ENCODE measurements at regions not wholly inside any gene's neighbourhood (a gene's known extent, or its start where the extent isn't known, plus 50 kb on each side); places are given as distances from the start of the nearest gene placed in this dataset.

GRCh38 chr11:80758787-80759186 lies 1318.0 kb upstream of the TENM4 start:
- Mint-ChIP-seq H3K9me3 (no peaks in the 10 kb centered on the region), H3K36me3 (ENCODE audit: low read depth) (no peaks in the 10 kb centered on the region), H3K27ac (no peak overlapping the region), H3K4me1 (no peaks in the 10 kb centered on the region), H3K27me3 (ENCODE audit: low read depth, poor library complexity) (peaks cover 4% of the 10 kb centered on the region), H3K4me3 (no peak overlapping the region)
- TF ChIP-seq CTCF (IDR thresholded peaks at IDR 0.05) = no peak
- no peak for DNase-seq

- Mint-ChIP-seq H3K9me3 (no peaks in the 10 kb centered on the region), H3K36me3 (ENCODE audit: low read depth) (no peaks in the 10 kb centered on the region), H3K27ac (no peak overlapping the region), H3K27me3 (ENCODE audit: low read depth, poor library complexity) (no peaks in the 10 kb centered on the region), H3K4me1 (no peaks in the 10 kb centered on the region), H3K4me3 (no peak overlapping the region)
- no peak for DNase-seq
- TF ChIP-seq CTCF (IDR thresholded peaks at IDR 0.05) = no peak
These were observed 1307.5 kb upstream of the TENM4 start for GRCh38 chr11:80748207-80748925.

- no peak for DNase-seq
- no peaks in the 10 kb centered on the region for H3K36me3 Mint-ChIP-seq (ENCODE audit: low read depth)
- no peaks in the 10 kb centered on the region for H3K27me3 Mint-ChIP-seq (ENCODE audit: low read depth, poor library complexity)
- no peak for TF ChIP-seq CTCF (IDR thresholded peaks at IDR 0.05)
- no peaks in the 10 kb centered on the region for H3K4me1 Mint-ChIP-seq
- no peak overlapping the region for H3K27ac Mint-ChIP-seq
- H3K9me3 Mint-ChIP-seq = no peaks in the 10 kb centered on the region
- no peak overlapping the region for H3K4me3 Mint-ChIP-seq
These were observed 1305.5 kb upstream of the TENM4 start for GRCh38 chr11:80746300-80746699.

GRCh38 chr11:80745416-80745815 lies 1304.6 kb upstream of the TENM4 start:
- no peaks in the 10 kb centered on the region for H3K36me3 Mint-ChIP-seq (ENCODE audit: low read depth)
- no peak for TF ChIP-seq CTCF (IDR thresholded peaks at IDR 0.05)
- no peak overlapping the region for H3K27ac Mint-ChIP-seq
- no peak for DNase-seq
- no peaks in the 10 kb centered on the region for H3K9me3 Mint-ChIP-seq
- no peaks in the 10 kb centered on the region for H3K4me1 Mint-ChIP-seq
- no peak overlapping the region for H3K4me3 Mint-ChIP-seq
- no peaks in the 10 kb centered on the region for H3K27me3 Mint-ChIP-seq (ENCODE audit: low read depth, poor library complexity)

- Mint-ChIP-seq H3K4me3 (no peak overlapping the region), H3K36me3 (ENCODE audit: low read depth) (no peaks in the 10 kb centered on the region), H3K4me1 (no peaks in the 10 kb centered on the region), H3K9me3 (no peaks in the 10 kb centered on the region), H3K27ac (no peak overlapping the region), H3K27me3 (ENCODE audit: low read depth, poor library complexity) (peaks cover 3% of the 10 kb centered on the region)
- no peak for DNase-seq
- TF ChIP-seq CTCF (IDR thresholded peaks at IDR 0.05) = no peak
These were observed 1293.0 kb upstream of the TENM4 start for GRCh38 chr11:80733790-80734189.

GRCh38 chr11:80733361-80733760 lies 1292.5 kb upstream of the TENM4 start:
- H3K4me1 Mint-ChIP-seq = no peaks in the 10 kb centered on the region
- DNase-seq = no peak
- H3K9me3 Mint-ChIP-seq = no peaks in the 10 kb centered on the region
- no peak overlapping the region for H3K4me3 Mint-ChIP-seq
- H3K27ac Mint-ChIP-seq = no peak overlapping the region
- no peaks in the 10 kb centered on the region for H3K36me3 Mint-ChIP-seq (ENCODE audit: low read depth)
- TF ChIP-seq CTCF (IDR thresholded peaks at IDR 0.05) = no peak
- H3K27me3 Mint-ChIP-seq (ENCODE audit: low read depth, poor library complexity) = peaks cover 3% of the 10 kb centered on the region

Measured in nephron progenitor cell (in vitro differentiated cells).